ENCODE measurements at regions not wholly inside any gene's neighbourhood (a gene's known extent, or its start where the extent isn't known, plus 50 kb on each side); places are given as distances from the start of the nearest gene placed in this dataset.

- TF ChIP-seq ZNF521 (tag by site-specific recombination; IDR thresholded peaks at IDR 0.05) (no peak), PRDM6 (tag by site-specific recombination; IDR thresholded peaks at IDR 0.05) (peak; percentile 99), ZNF629 (tag by site-specific recombination; IDR thresholded peaks at IDR 0.05) (peak; percentile 74), RBAK (tag by site-specific recombination; IDR thresholded peaks at IDR 0.05) (no peak), ZNF658 (tag by site-specific recombination; IDR thresholded peaks at IDR 0.05) (no peak), ZNF76 (tag by site-specific recombination; IDR thresholded peaks at IDR 0.05; ENCODE audit: borderline replicate concordance, low read depth) (no peak), ZNF837 (tag by site-specific recombination; IDR thresholded peaks at IDR 0.05) (no peak), ZNF585B (tag by site-specific recombination; IDR thresholded peaks at IDR 0.05) (no peak), ZNF148 (tag by site-specific recombination; IDR thresholded peaks at IDR 0.05; ENCODE audit: borderline replicate concordance) (no peak), KLF7 (tag by site-specific recombination; IDR thresholded peaks at IDR 0.05; ENCODE audit: borderline replicate concordance) (no peak), ZNF341 (tag by site-specific recombination; IDR thresholded peaks at IDR 0.05; ENCODE audit: low read depth) (no peak), ZNF2 (tag by site-specific recombination; IDR thresholded peaks at IDR 0.05) (no peak), MZF1 (tag by site-specific recombination; IDR thresholded peaks at IDR 0.05; ENCODE audit: borderline replicate concordance) (peak; percentile 96), PRDM1 (tag by site-specific recombination; IDR thresholded peaks at IDR 0.05) (peak; percentile 89), ZBTB21 (tag by site-specific recombination; IDR thresholded peaks at IDR 0.05) (no peak; the same call in 1 of the 2 replicates), ZSCAN23 (tag by site-specific recombination; IDR thresholded peaks at IDR 0.05) (0 out of 2 replicates have a peak, but pooled peaks have one; percentile 80), ZBTB1 (tag by site-specific recombination; IDR thresholded peaks at IDR 0.05) (peak; percentile 81; the same call in 1 of the 2 replicates), ZFP37 (tag by site-specific recombination; IDR thresholded peaks at IDR 0.05) (no peak), ZNF639 (tag by site-specific recombination; IDR thresholded peaks at IDR 0.05) (0 out of 2 replicates have a peak, but pooled peaks have one; percentile 24), AEBP2 (tag by site-specific recombination; IDR thresholded peaks at IDR 0.05; ENCODE audit: borderline replicate concordance) (no peak), ZNF544 (tag by site-specific recombination; IDR thresholded peaks at IDR 0.05) (no peak), ZBTB6 (tag by site-specific recombination; IDR thresholded peaks at IDR 0.05) (no peak), SETDB1 (IDR thresholded peaks at IDR 0.05; ENCODE audit: insufficient read length, low read length) (no peak), CTCF (tag by site-specific recombination; IDR thresholded peaks at IDR 0.05) (no peak), ZNF561 (tag by site-specific recombination; IDR thresholded peaks at IDR 0.05; ENCODE audit: borderline replicate concordance) (peak; percentile 66; the same call in 1 of the 2 replicates)
These were observed 243.4 kb upstream of the IRX5 start (continued) for GRCh38 chr16:54687043-54687899.
